ENCODE measurements at regions not wholly inside any gene's neighbourhood (a gene's known extent, or its start where the extent isn't known, plus 50 kb on each side); places are given as distances from the start of the nearest gene placed in this dataset.

DNA sequence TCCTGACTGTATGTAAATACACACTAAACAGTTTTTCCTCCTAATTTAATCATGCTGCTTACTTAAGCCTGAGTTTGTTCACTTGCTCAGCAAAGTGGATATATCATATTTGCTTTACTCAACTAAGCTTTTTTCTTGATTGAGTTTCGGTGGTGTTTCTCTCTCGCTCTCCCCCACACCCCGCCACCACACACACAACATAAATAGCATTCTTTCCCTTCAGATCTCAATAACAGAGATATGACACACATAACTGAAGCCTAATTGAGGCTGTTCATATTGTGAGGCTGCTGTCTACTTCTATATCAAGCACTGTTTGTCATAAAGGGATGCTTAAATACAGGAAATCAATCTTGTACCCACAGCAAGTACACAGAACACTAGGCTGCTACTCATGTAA lies 364.9 kb downstream of the FAT3 start:
- TF ChIP-seq ZSCAN32 (CRISPR knock-in tag; IDR thresholded peaks at IDR 0.05) (no peak), EZH2 (IDR thresholded peaks at IDR 0.05; ENCODE audit: borderline replicate concordance, low read depth, low read length) (no peak), ESRRA (IDR thresholded peaks at IDR 0.05; ENCODE audit: borderline replicate concordance, low read depth) (no peak)

Measured in K562 (cell line).